Stimulated activated CD4-positive, alpha-beta T cell treated with anti-CD3 and anti-CD28 coated beads, Interleukin-1b, Interleukin-23, amount 100 ng/mL, for 4 hours (primary cell): ENCODE measurements at regions not wholly inside any gene's neighbourhood (a gene's known extent, or its start where the extent isn't known, plus 50 kb on each side); places are given as distances from the start of the nearest gene placed in this dataset.
"Not testable (repeated sequence)": the region's sequence is repeated elsewhere in the genome, so short reads cannot be mapped to it uniquely, and the experiment has no call there.

Experiments used
- DNase-seq, 2 donors: peaks; one replicate each; pipeline ENCODE4 v3.0.0-alpha.2; 2020; ENCODE audit warnings: low read depth in 2 of 2

GRCh38 chr4:117135634-117136354, 50.4 kb upstream of the TRAM1L1 start:
- DNase-seq: no peak

- no peak for DNase-seq
Measured at GRCh38 chr4:117137145-117137544, 51.8 kb upstream of the TRAM1L1 start.

GRCh38 chr4:117138732-117139131, 53.4 kb upstream of the TRAM1L1 start:
- DNase-seq: not testable (repeated sequence)

GRCh38 chr4:117154251-117154650, 68.9 kb upstream of the TRAM1L1 start:
- no peak for DNase-seq

GRCh38 chr4:117156806-117157205, 71.4 kb upstream of the TRAM1L1 start:
- DNase-seq: no peak

GRCh38 chr4:117157360-117157759, 72.0 kb upstream of the TRAM1L1 start:
- no peak for DNase-seq

- DNase-seq: no peak
Measured at GRCh38 chr4:117162976-117163375, 77.6 kb upstream of the TRAM1L1 start.

- DNase-seq: no peak
Measured at GRCh38 chr4:117164338-117164737, 79.0 kb upstream of the TRAM1L1 start.

- DNase-seq: not testable (repeated sequence)
Measured at GRCh38 chr4:117175369-117175768, 90.0 kb upstream of the TRAM1L1 start.

GRCh38 chr4:117203231-117203630, 117.9 kb upstream of the TRAM1L1 start:
- DNase-seq: no peak

- DNase-seq: no peak
Measured at GRCh38 chr4:117210551-117210950, 125.2 kb upstream of the TRAM1L1 start.

GRCh38 chr4:117224256-117224655, 138.9 kb upstream of the TRAM1L1 start:
- DNase-seq: no peak

- no peak for DNase-seq
Measured at GRCh38 chr4:117225471-117225870, 140.1 kb upstream of the TRAM1L1 start.

GRCh38 chr4:117227925-117228324, 142.5 kb upstream of the TRAM1L1 start:
- no peak for DNase-seq

- DNase-seq: no peak
Measured at GRCh38 chr4:117239434-117239833, 154.1 kb upstream of the TRAM1L1 start.

GRCh38 chr4:117249333-117249732, 164.0 kb upstream of the TRAM1L1 start:
- no peak for DNase-seq

GRCh38 chr4:117264072-117264471, 178.7 kb upstream of the TRAM1L1 start:
- no peak for DNase-seq

- no peak for DNase-seq
Measured at GRCh38 chr4:117267317-117267716, 181.9 kb upstream of the TRAM1L1 start.

- no peak for DNase-seq
Measured at GRCh38 chr4:117284736-117285135, 199.4 kb upstream of the TRAM1L1 start.

GRCh38 chr4:117293784-117294183, 208.4 kb upstream of the TRAM1L1 start:
- no peak for DNase-seq

GRCh38 chr4:117302226-117302625, 216.8 kb upstream of the TRAM1L1 start:
- DNase-seq: no peak

- no peak for DNase-seq
Measured at GRCh38 chr4:117311215-117311614, 225.8 kb upstream of the TRAM1L1 start.

GRCh38 chr4:117311989-117312388, 226.6 kb upstream of the TRAM1L1 start:
- no peak for DNase-seq

- DNase-seq: no peak
Measured at GRCh38 chr4:117324851-117325491, 239.6 kb upstream of the TRAM1L1 start.
